Small intestine (tissue), 7 donors: ENCODE measurements at regions not wholly inside any gene's neighbourhood (a gene's known extent, or its start where the extent isn't known, plus 50 kb on each side); places are given as distances from the start of the nearest gene placed in this dataset.
"Not testable (repeated sequence)": the region's sequence is repeated elsewhere in the genome, so short reads cannot be mapped to it uniquely, and the experiment has no call there.

Experiments
- DNase-seq, 2 donors: peaks; one replicate each; pipeline versions ENCODE4 v3.0.0 to v3.0.0-alpha.2; 2013
- FAIRE-seq: peaks from 2 replicates; lab custom pipeline; 2012; peaks lifted over from hg19 to GRCh38; lab: Jason Lieb, UNC
- H3K27ac ChIP-seq, 3 donors: one replicate each; pipeline ENCODE4 v1.5.1; 2013; ENCODE audit warnings: low read length in 2 of 3, mild to moderate bottlenecking in 2 of 3, control low read depth in 1 of 3, inconsistent platforms in 1 of 3, low read depth in 1 of 3, moderate library complexity in 1 of 3
- H3K27me3 ChIP-seq, 3 donors: one replicate each; pipeline ENCODE4 v1.6.1; 2013; ENCODE audit warnings: low read length in 3 of 3, inconsistent platforms in 1 of 3; ENCODE audit not compliant: control insufficient read depth in 3 of 3, insufficient read depth in 3 of 3
- H3K36me3 ChIP-seq, 3 donors: one replicate each; pipeline ENCODE4 v1.6.1; 2013; ENCODE audit warnings: low read length in 3 of 3, inconsistent platforms in 1 of 3, low read depth in 1 of 3, mild to moderate bottlenecking in 1 of 3, moderate library complexity in 1 of 3; ENCODE audit not compliant: control insufficient read depth in 3 of 3, insufficient read depth in 2 of 3
- H3K4me1 ChIP-seq, 3 donors: one replicate each; pipeline ENCODE4 v1.6.1; 2013; ENCODE audit warnings: low read length in 2 of 3, inconsistent platforms in 1 of 3, low read depth in 1 of 3, mild to moderate bottlenecking in 1 of 3, moderate library complexity in 1 of 3; ENCODE audit not compliant: control insufficient read depth in 3 of 3, insufficient read depth in 2 of 3
- H3K4me3 ChIP-seq, 3 donors: one replicate each; pipeline ENCODE4 v1.5.1; 2013; ENCODE audit warnings: low read length in 3 of 3, control low read depth in 1 of 3, inconsistent platforms in 1 of 3, low read depth in 1 of 3, mild to moderate bottlenecking in 1 of 3, moderate library complexity in 1 of 3
- H3K9me3 ChIP-seq, 2 donors: one replicate each; pipeline ENCODE4 v1.6.1; 2013; ENCODE audit warnings: low read depth in 1 of 2, low read length in 1 of 2; ENCODE audit not compliant: control insufficient read depth in 2 of 2, insufficient read depth in 1 of 2
- WGBS, 3 donors: extraction: QIAGEN DNeasy Blood & Tissue Kit; methylation state at CpG; one replicate each; pipeline ENCODE4 v1.1.7; 2013; 5-methylcytosine and 5-hydroxymethylcytosine counted together
- donor health status: healthy with polysubstance abuse.
- donor health status: control.
- donor health status: control.
- donor health status: Bipolar disorder and iron deficiency.
- donor health status: healthy.

GRCh38 chr2:82023710-82024109 is 1719.2 kb upstream of the LRRTM1 start:
- FAIRE-seq (no peak), DNase-seq (no peak)
- Histone ChIP-seq H3K4me3 (no peak overlapping the region), H3K4me1 (no peaks in the 10 kb centered on the region), H3K27ac (no peak overlapping the region), H3K36me3 (no peaks in the 10 kb centered on the region), H3K27me3 (no peaks in the 10 kb centered on the region), H3K9me3 (no peaks in the 10 kb centered on the region)
- WGBS, 3 donors = 55 to 62% (median 58%) methylated on average over 6 of the region's 6 CpGs

GRCh38 chr2:82013641-82014040 is 1709.1 kb upstream of the LRRTM1 start:
- DNase-seq (no peak), FAIRE-seq (no peak)
- WGBS, 3 donors = 44 to 52% (median 48%) methylated on average over 6 of the region's 6 CpGs
- Histone ChIP-seq H3K27me3 (no peaks in the 10 kb centered on the region), H3K4me3 (no peak overlapping the region), H3K36me3 (no peaks in the 10 kb centered on the region), H3K9me3 (peaks cover 0 to 3% of the 10 kb centered on the region in 2 donors), H3K4me1 (no peaks in the 10 kb centered on the region), H3K27ac (no peak overlapping the region)

- Histone ChIP-seq H3K27ac (no peak overlapping the region), H3K9me3 (no peaks in the 10 kb centered on the region), H3K4me1 (no peaks in the 10 kb centered on the region), H3K27me3 (no peaks in the 10 kb centered on the region), H3K36me3 (no peaks in the 10 kb centered on the region), H3K4me3 (no peak overlapping the region)
- no peak for FAIRE-seq
- WGBS, 3 donors = 51 to 67% (median 58%) methylated on average over 3 of the region's 3 CpGs
- no peak for DNase-seq
These were observed 1702.6 kb upstream of the LRRTM1 start for GRCh38 chr2:82007071-82007664.

- not testable (repeated sequence) for H3K27ac ChIP-seq, H3K9me3 ChIP-seq, H3K4me3 ChIP-seq, H3K4me1 ChIP-seq, DNase-seq, FAIRE-seq, H3K36me3 ChIP-seq, H3K27me3 ChIP-seq
- WGBS, 3 donors = 55 to 70% (median 68%) methylated on average over 5 of the region's 5 CpGs
These were observed 1701.3 kb upstream of the LRRTM1 start for GRCh38 chr2:82005889-82006288.

- no peak overlapping the region for H3K4me3 ChIP-seq
- WGBS, 3 donors = 66 to 79% (median 68%) methylated on average over 4 of the region's 4 CpGs
- H3K27ac ChIP-seq = no peak overlapping the region
- no peaks in the 10 kb centered on the region for H3K9me3 ChIP-seq
- no peaks in the 10 kb centered on the region for H3K4me1 ChIP-seq
- H3K36me3 ChIP-seq = no peaks in the 10 kb centered on the region
- DNase-seq = no peak
- no peaks in the 10 kb centered on the region for H3K27me3 ChIP-seq
- FAIRE-seq = no peak
These were observed 1697.1 kb upstream of the LRRTM1 start for GRCh38 chr2:82001614-82002013.

- H3K4me1 ChIP-seq = no peaks in the 10 kb centered on the region
- FAIRE-seq = no peak
- no peak for DNase-seq
- no peak overlapping the region for H3K27ac ChIP-seq
- H3K9me3 ChIP-seq = no peaks in the 10 kb centered on the region
- H3K27me3 ChIP-seq = no peaks in the 10 kb centered on the region
- H3K4me3 ChIP-seq = no peak overlapping the region
- no peaks in the 10 kb centered on the region for H3K36me3 ChIP-seq
- 81 to 85% (median 82%) methylated on average over 2 of the region's 2 CpGs for WGBS, 3 donors
These were observed 1696.1 kb upstream of the LRRTM1 start for GRCh38 chr2:82000606-82001005.

- Histone ChIP-seq H3K4me3 (no peak overlapping the region), H3K4me1 (no peaks in the 10 kb centered on the region), H3K36me3 (no peaks in the 10 kb centered on the region), H3K27me3 (no peaks in the 10 kb centered on the region), H3K27ac (no peak overlapping the region), H3K9me3 (no peaks in the 10 kb centered on the region)
- FAIRE-seq = no peak
- no peak for DNase-seq
- 67 to 91% (median 71%) methylated on average over 3 of the region's 3 CpGs for WGBS, 3 donors
These were observed 1691.8 kb upstream of the LRRTM1 start for GRCh38 chr2:81996332-81996731.

GRCh38 chr2:81991282-81991681 is 1686.7 kb upstream of the LRRTM1 start:
- DNase-seq = no peak
- no peaks in the 10 kb centered on the region for H3K4me1 ChIP-seq
- peaks cover 0 to 3% of the 10 kb centered on the region in 2 donors for H3K9me3 ChIP-seq
- H3K4me3 ChIP-seq = no peak overlapping the region
- H3K27me3 ChIP-seq = no peaks in the 10 kb centered on the region
- FAIRE-seq = no peak
- 74 to 87% (median 85%) methylated on average over 2 of the region's 2 CpGs for WGBS, 3 donors
- H3K27ac ChIP-seq = no peak overlapping the region
- no peaks in the 10 kb centered on the region for H3K36me3 ChIP-seq

GRCh38 chr2:81987370-81987769 is 1682.8 kb upstream of the LRRTM1 start:
- no peaks in the 10 kb centered on the region for H3K27me3 ChIP-seq
- no peak for FAIRE-seq
- no peak for DNase-seq
- no peak overlapping the region for H3K27ac ChIP-seq
- WGBS, 3 donors = 71 to 81% (median 74%) methylated on average over 5 of the region's 5 CpGs
- no peak overlapping the region for H3K4me3 ChIP-seq
- H3K36me3 ChIP-seq = no peaks in the 10 kb centered on the region
- H3K4me1 ChIP-seq = no peaks in the 10 kb centered on the region
- peaks cover 0 to 3% of the 10 kb centered on the region in 2 donors for H3K9me3 ChIP-seq
